H1 (cell line): ENCODE measurements at regions not wholly inside any gene's neighbourhood (a gene's known extent, or its start where the extent isn't known, plus 50 kb on each side); places are given as distances from the start of the nearest gene placed in this dataset.

Experiments
- HDAC2 ChIP-seq, 2 experiments: fragments of 300-600 bp in 1 of 2; sonication (generic) in 1 of 2; IDR thresholded peaks; 2 replicates each; pipeline ENCODE4 v1.6.1; 2011 to 2012; ENCODE audit warnings: low read depth in 2 of 2, low read length in 2 of 2, mild to moderate bottlenecking in 2 of 2, moderate library complexity in 2 of 2, borderline replicate concordance in 1 of 2, inconsistent platforms in 1 of 2
- POLR2A ChIP-seq, 2 experiments: IDR thresholded peaks; 1 replicate in 1 of 2; 2 replicates in 1 of 2; pipeline ENCODE4 v1.6.1; 2011; ENCODE audit warnings: low read depth in 2 of 2, low read length in 2 of 2, mild to moderate bottlenecking in 2 of 2; ENCODE audit errors: control extremely low read depth in 1 of 2

GRCh38 chr1:5465281-5465711, 526.9 kb downstream of the NPHP4 start (continued):
- TF ChIP-seq POLR2A (IDR thresholded peaks at IDR 0.05; ENCODE audit: control extremely low read depth in 1 of 2, low read depth in 2 of 2, low read length in 2 of 2) (no peak), HDAC2 (IDR thresholded peaks at IDR 0.05; ENCODE audit: borderline replicate concordance in 1 of 2, low read depth in 2 of 2, low read length in 2 of 2) (no peak)
